Activated naive CD4-positive, alpha-beta T cell treated with anti-CD3 and anti-CD28 coated beads, Interleukin-2, amount 10 ng/mL, durations not matched to agents 7 days and 5 days (primary cell): ENCODE measurements at regions not wholly inside any gene's neighbourhood (a gene's known extent, or its start where the extent isn't known, plus 50 kb on each side); places are given as distances from the start of the nearest gene placed in this dataset.

Experiments used
- CTCF ChIA-PET: fragments of 350-600 bp; sonication (Branson Sonifier 250); formaldehyde crosslinking; loops from one replicate; lab custom pipeline; 2021; ENCODE audit warnings: antibody characterized with exemption; lab: Charles Lee
- DNase-seq: peaks from one replicate; pipeline ENCODE4 v3.0.0-alpha.2; 2020
- H3K27ac Mint-ChIP-seq: one replicate; pipeline ENCODE4 v1.8.0; 2021; ENCODE audit warnings: mild to moderate bottlenecking, moderate library complexity, mixed read lengths
- H3K27me3 Mint-ChIP-seq: one replicate; pipeline ENCODE4 v1.8.0; 2021; ENCODE audit warnings: mild to moderate bottlenecking, mixed read lengths
- H3K36me3 Mint-ChIP-seq: one replicate; pipeline ENCODE4 v1.8.0; 2021; ENCODE audit warnings: mixed read lengths
- H3K4me1 Mint-ChIP-seq: one replicate; pipeline ENCODE4 v1.8.0; 2021; ENCODE audit warnings: mixed read lengths
- H3K4me3 Mint-ChIP-seq: one replicate; pipeline ENCODE4 v1.8.0; 2021; ENCODE audit warnings: mild to moderate bottlenecking, moderate library complexity, mixed read lengths
- H3K9me3 Mint-ChIP-seq: one replicate; pipeline ENCODE4 v1.8.0; 2021; ENCODE audit warnings: mixed read lengths

DNA sequence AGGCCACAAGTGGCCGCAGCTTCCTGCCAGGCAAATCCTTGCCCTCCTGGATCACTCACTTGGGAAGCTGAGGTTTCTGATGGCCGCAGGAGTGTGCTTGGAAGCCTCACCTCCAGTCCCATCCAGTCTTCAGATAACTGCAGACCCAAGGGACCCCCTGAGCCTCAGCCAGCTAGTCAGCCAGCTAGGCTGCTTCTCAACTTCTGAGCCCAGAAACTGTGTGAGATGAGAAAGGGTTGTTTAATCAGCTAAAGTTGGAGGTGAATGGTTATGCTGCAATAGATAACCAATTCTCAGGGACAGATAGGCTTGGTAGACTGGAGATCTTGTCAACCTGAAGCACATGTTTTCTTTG lies 96.9 kb downstream of the THBS2 start:
- Mint-ChIP-seq H3K9me3 (no peaks in the 10 kb centered on the region), H3K27ac (no peak overlapping the region), H3K36me3 (no peaks in the 10 kb centered on the region), H3K27me3 (no peaks in the 10 kb centered on the region), H3K4me1 (no peaks in the 10 kb centered on the region), H3K4me3 (no peak overlapping the region)
- CTCF ChIA-PET: no interaction called here
- no peak for DNase-seq

DNA sequence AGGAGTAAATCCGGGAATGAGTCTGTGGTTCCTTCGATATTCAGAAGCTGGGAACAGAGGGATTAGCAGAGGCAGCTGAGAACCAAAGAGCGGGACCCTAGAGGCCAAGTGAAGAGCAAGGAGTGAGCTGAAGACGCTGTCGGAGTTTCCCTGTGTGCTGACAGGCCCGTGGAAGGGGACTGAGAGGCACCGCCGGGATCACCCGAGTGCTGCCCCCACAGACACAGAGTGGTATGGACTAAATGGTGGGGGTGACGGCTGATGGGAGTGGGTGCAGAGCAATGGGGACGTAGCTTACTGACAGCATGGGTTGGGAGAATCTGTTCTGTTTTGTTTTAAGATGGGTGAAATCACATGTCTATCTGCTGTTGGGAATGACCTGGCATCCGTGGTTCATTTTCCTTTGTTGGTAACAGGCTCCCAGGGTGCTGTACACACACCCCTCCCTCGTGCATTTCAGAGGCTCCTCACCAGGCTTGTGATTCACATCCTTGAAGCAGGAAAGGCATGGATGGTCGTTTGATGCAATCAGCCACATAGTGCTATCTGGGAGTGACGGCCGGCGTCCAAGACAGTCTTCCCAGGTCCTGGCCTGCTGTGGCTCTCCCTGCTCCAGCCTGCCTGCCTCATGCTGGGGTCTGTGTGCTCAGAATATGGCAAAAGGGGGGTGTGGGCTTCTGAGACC lies 97.4 kb downstream of the THBS2 start:
- no peaks in the 10 kb centered on the region for H3K4me1 Mint-ChIP-seq
- H3K27ac Mint-ChIP-seq: no peak overlapping the region
- peaks cover 3% of the 10 kb centered on the region for H3K27me3 Mint-ChIP-seq
- DNase-seq: no peak
- H3K4me3 Mint-ChIP-seq: no peak overlapping the region
- CTCF ChIA-PET: no interaction called here
- H3K9me3 Mint-ChIP-seq: no peaks in the 10 kb centered on the region
- H3K36me3 Mint-ChIP-seq: no peaks in the 10 kb centered on the region

DNA sequence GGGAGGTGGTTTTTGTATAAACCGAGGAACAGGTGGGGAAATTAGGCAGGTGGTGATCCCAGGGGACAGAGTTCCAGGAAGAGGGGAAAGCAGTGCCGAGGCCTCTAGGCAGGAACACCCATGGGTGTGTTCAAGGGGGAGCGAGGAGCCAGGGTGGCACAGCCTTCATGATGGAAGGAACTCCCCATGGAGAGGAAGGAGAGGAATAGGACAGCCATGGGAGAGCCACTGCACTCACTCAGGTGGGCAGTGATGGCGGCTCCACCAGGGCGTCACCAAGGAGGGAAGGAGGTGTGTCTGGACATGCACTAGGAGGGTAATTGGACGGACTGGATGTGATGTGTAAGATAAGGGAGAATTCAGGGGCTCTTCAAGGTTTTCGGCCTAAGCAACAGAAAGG lies 98.2 kb downstream of the THBS2 start:
- CTCF ChIA-PET: no interaction called here

DNA sequence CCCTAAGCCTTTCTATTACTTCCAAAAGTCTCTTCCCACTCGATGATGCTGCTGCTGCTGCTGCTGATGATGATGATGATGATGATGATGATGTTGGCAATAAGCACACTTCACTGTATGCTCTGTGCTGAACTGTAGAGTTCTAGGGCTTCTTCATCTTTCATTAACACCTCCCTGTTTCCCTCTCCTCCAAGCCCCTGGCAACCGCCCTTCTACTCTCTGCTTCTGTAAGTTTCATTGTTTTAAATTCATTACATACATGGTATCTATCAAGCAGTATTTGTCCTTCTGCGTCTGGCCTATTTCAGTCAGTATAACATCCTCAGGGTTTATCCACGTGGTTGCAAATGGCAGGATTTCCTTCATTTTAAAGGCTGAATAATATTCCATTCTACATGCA lies 100.2 kb downstream of the THBS2 start:
- no peaks in the 10 kb centered on the region for H3K4me1 Mint-ChIP-seq
- no peak for DNase-seq
- no peaks in the 10 kb centered on the region for H3K36me3 Mint-ChIP-seq
- H3K27ac Mint-ChIP-seq: no peak overlapping the region
- H3K4me3 Mint-ChIP-seq: no peak overlapping the region
- peaks cover 2% of the 10 kb centered on the region for H3K9me3 Mint-ChIP-seq
- peaks cover 4% of the 10 kb centered on the region for H3K27me3 Mint-ChIP-seq
- CTCF ChIA-PET: no interaction called here

More for the DNA sequence above, 98.2 kb downstream of the THBS2 start:
- Mint-ChIP-seq H3K9me3 (no peaks in the 10 kb centered on the region), H3K36me3 (no peaks in the 10 kb centered on the region), H3K27me3 (peaks cover 4% of the 10 kb centered on the region), H3K27ac (no peak overlapping the region), H3K4me3 (no peak overlapping the region), H3K4me1 (no peaks in the 10 kb centered on the region)
- DNase-seq: no peak

DNA sequence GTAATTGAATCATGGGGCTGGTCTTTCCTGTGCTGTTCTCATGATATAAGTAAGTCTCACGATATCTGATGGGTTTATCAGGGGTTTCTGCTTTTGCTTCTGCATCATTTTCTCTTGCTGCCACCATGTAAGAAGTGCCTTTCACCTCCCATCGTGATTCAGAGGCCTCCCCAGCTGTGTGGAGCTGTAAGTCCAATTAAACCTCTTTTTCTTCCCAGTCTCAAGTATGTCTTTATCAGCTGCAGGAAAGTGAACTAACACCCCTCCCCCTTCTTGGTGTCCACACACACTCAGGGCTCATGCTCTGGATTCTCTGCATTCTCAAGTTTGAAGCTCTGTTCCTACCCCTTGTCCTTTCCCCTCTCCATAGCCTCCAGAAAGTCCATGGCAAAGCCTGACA lies 107.1 kb downstream of the THBS2 start:
- no peak for DNase-seq
- Mint-ChIP-seq H3K4me1 (no peaks in the 10 kb centered on the region), H3K36me3 (no peaks in the 10 kb centered on the region), H3K27ac (no peak overlapping the region), H3K27me3 (peaks cover 8% of the 10 kb centered on the region), H3K9me3 (peaks cover 2% of the 10 kb centered on the region), H3K4me3 (no peak overlapping the region)
- CTCF ChIA-PET: no interaction called here

DNA sequence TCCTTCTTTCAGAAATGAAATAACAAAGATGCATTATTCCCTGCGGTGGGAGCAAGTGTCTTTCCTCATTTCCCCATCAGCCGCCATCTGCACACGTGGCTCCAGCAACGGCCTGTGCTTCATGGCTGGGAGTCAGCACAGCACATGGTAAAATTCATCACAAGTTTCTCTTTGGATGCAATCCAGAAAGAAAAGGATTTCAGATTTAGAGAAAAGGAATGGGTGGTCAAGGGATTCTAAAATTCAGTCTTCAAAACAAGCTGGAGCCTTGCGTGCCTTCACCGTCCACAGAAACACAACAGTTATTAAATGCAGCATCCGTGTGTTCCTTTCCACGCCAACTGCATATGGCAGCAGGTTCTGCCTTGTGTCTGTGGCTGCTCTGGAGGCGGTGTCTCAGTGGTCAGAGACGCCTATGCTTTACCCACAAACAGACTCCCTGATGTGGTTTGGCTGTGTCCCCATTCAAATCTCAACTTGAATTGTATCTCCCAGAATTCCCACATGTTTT lies 107.6 kb downstream of the THBS2 start:
- Mint-ChIP-seq H3K27me3 (peaks cover 5% of the 10 kb centered on the region), H3K4me3 (no peak overlapping the region), H3K9me3 (peaks cover 2% of the 10 kb centered on the region), H3K27ac (no peak overlapping the region), H3K36me3 (no peaks in the 10 kb centered on the region), H3K4me1 (no peaks in the 10 kb centered on the region)
- DNase-seq: no peak
- CTCF ChIA-PET: no interaction called here

DNA sequence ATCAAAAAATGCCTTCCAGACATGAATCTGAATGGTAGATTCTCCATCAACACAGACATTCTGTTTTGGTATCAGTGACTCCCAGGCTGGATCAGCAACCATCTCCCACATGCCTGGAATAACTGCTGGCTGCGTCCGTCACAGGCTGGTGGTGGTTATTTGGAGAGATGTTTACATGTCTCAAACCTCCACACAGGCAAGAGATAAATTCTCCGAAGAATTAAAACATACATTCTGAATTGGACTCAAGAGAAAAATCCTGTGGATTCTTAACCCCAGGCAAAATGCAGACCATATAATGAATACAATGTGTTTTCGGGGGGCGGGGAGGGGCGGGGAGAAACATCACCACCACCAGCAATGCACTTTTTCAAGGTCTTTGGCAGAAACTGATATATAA lies 108.2 kb downstream of the THBS2 start:
- Mint-ChIP-seq H3K4me1 (no peaks in the 10 kb centered on the region), H3K27ac (no peak overlapping the region), H3K36me3 (no peaks in the 10 kb centered on the region), H3K4me3 (no peak overlapping the region), H3K27me3 (peaks cover 5% of the 10 kb centered on the region), H3K9me3 (peaks cover 2% of the 10 kb centered on the region)
- no peak for DNase-seq
- CTCF ChIA-PET: no interaction called here

DNA sequence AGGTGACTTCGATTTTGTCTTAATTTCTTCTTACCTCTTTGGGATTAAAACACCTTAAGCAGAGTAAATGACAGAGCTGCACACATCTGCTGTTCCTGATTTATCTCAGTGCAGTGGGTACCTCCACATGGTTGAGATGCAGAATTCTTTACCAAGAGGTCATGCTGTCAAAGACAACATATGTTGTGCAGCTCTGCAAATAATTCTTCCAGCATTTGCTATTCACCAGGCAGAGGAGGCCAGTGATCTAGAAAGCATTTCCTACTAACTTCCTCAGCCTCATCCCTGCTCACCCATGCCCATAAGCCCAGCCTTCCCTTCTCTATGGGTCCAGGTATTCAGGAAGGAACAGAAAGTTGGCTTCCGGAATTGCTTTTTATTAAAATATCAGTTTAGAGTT lies 109.3 kb downstream of the THBS2 start:
- Mint-ChIP-seq H3K4me1 (no peaks in the 10 kb centered on the region), H3K27me3 (peaks cover 5% of the 10 kb centered on the region), H3K36me3 (no peaks in the 10 kb centered on the region), H3K9me3 (peaks cover 2% of the 10 kb centered on the region), H3K27ac (no peak overlapping the region), H3K4me3 (no peak overlapping the region)
- CTCF ChIA-PET: no interaction called here
- DNase-seq: no peak

DNA sequence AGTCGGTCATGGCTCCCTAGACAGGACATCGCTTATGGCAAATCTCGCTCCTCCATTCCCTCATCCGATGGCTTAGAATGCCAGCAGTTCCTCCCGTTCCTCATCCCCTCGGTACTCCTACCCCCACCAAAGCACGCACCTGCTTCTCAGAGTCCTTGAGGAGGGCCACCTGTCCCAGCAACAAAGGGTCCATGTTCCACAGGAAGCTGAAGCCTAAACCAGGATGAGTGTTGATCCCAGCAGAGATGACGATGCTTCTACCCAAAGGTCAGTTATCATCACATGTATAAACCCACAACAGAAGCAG lies 111.2 kb downstream of the THBS2 start:
- H3K36me3 Mint-ChIP-seq: no peaks in the 10 kb centered on the region
- CTCF ChIA-PET: no interaction called here
- no peak overlapping the region for H3K27ac Mint-ChIP-seq
- H3K4me1 Mint-ChIP-seq: no peaks in the 10 kb centered on the region
- no peak for DNase-seq
- no peaks in the 10 kb centered on the region for H3K9me3 Mint-ChIP-seq
- H3K4me3 Mint-ChIP-seq: no peak overlapping the region
- H3K27me3 Mint-ChIP-seq: peaks cover 5% of the 10 kb centered on the region

DNA sequence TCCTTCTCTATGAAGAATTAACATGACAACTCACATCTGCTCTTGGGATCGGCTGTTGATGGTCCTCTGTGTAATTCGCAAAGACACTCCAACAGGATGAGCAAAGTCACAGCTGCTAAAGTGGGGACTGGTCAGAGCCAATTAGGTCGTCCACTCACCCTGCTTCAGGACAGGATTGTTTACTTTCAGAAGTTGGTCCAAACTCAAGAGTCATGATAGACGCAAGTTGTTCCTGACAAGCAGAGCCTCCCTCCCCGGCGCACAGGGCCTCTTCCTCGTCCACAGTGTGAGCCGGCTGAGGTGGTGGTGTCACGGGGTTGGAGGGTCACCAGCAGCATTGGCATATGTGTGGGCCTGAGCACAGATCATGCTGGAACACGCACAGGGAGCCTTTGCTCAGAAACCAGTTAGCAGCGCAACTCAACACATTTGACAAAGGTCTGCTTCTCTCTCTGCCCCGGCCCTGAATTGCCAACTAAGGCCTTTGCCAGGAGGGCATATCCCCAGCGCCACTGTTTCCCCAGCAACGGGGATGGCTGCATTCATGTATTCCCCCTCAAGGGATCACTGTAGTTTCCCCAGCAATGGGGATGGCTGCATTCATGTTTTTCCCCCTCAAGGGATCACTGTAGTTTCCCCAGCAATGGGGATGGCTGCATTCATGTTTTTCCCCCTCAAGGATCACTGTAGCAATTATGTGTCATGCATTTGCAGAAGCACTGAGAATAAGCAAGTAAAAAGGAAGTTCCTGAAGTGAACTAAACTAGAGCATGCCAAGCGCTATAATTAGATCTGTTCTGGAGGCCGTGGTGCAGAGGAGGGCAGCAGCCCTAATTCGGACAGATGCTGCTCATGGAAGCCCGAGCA lies 111.7 kb downstream of the THBS2 start:
- Mint-ChIP-seq H3K36me3 (no peaks in the 10 kb centered on the region), H3K4me3 (no peak overlapping the region), H3K27me3 (peaks cover 5% of the 10 kb centered on the region), H3K4me1 (no peaks in the 10 kb centered on the region), H3K27ac (no peak overlapping the region), H3K9me3 (no peaks in the 10 kb centered on the region)
- no peak for DNase-seq
- CTCF ChIA-PET: no interaction called here

DNA sequence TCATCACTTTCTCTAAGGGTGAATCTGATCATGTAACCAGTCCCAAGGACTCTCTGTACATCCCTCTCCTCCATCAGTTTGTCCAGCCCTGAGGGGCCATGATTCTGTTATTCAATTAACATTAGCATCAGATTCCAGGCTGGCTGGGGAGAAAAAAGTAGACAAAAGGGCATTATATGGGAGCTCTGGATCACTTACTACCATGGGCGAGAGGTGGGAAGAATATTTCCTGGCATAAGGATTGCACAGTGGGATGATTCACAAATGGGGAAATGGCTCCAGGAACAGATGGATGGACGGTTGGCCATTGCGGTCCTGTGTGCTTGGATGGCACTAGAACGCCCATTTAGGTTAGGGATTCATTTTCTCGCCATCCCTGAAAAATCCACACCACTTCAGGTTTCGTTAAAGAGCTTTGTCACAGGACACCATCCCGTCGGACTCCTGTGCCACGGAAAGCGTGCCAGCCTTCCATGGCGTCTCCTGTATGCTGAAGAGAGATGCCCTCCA lies 112.6 kb downstream of the THBS2 start:
- no peaks in the 10 kb centered on the region for H3K27me3 Mint-ChIP-seq
- no peaks in the 10 kb centered on the region for H3K36me3 Mint-ChIP-seq
- H3K4me3 Mint-ChIP-seq: no peak overlapping the region
- no peaks in the 10 kb centered on the region for H3K9me3 Mint-ChIP-seq
- H3K27ac Mint-ChIP-seq: no peak overlapping the region
- H3K4me1 Mint-ChIP-seq: no peaks in the 10 kb centered on the region
- CTCF ChIA-PET: no interaction called here
- no peak for DNase-seq

DNA sequence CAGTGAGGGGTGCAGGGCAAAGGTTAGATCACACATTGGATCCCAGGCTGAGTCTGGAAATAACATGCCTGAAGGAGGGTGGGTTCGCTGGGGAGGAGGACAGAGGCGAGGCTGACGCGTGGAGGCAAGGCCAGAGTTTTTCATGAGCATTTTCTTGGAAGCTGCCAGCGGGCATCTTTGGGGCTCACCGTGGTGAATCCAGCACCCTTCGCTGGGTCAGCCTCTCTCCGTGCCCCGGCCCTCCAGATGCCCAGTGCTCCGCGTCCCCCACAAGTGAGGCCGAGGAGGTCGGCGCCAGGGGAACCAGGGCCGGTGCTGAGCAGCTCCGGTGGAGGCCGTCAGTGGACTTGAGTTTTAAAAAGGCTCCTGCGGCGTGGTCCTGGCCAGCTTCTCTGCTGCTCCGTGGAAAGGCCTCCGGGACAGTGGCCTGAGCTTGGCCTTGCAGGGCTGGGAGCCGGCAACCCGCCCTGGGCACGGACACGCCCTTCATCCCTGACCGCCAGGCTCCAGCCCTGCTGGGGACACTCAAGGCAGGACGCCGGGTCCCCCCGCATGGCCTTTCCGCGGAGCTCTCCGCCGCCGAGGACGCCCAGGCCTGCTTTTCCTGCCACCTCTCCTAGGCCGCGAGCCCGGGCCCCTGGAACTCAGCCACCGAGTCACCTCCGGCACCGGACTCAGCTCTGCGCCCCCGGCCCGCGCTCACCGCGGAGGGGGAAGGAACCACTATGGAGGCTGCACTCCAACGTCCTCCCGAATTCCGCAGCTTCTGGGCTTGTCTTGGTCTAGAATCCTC lies 114.3 kb downstream of the THBS2 start:
- DNase-seq: no peak
- H3K36me3 Mint-ChIP-seq: no peaks in the 10 kb centered on the region
- no peak overlapping the region for H3K27ac Mint-ChIP-seq
- H3K9me3 Mint-ChIP-seq: no peaks in the 10 kb centered on the region
- CTCF ChIA-PET: no interaction called here
- no peaks in the 10 kb centered on the region for H3K4me1 Mint-ChIP-seq
- H3K27me3 Mint-ChIP-seq: peaks cover 4% of the 10 kb centered on the region
- no peak overlapping the region for H3K4me3 Mint-ChIP-seq

DNA sequence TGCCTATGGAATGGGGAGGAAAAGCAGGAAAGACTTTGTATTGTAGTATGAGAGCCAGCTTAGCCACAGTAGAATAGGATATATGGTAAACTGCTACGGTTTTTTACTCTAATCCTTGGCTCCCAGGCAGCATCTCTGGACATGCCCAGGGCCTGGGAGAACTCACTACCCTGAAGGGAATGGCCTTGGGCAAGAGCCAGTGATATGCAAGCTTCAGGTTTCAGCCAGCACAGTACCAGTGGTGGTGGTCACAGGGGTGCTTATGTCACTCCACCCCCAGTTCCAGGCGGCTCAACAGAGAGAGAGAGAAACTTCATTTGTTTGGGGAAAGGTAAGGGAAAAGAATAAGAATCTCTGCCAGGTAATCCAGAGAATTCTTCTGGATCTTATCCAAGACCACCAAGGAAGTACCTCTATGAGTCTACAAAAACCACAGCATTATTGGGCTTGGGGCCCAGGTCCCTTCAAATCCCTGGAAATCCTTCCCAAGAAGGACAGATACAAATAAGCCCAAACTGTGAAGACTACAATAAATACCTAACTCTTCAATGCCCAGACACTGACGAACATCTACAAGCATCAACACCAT lies 121.2 kb downstream of the THBS2 start:
- no peak for DNase-seq
- CTCF ChIA-PET: no interaction called here
- Mint-ChIP-seq H3K27ac (no peak overlapping the region), H3K9me3 (no peaks in the 10 kb centered on the region), H3K4me1 (no peaks in the 10 kb centered on the region), H3K27me3 (peaks cover 4% of the 10 kb centered on the region), H3K36me3 (no peaks in the 10 kb centered on the region), H3K4me3 (no peak overlapping the region)

DNA sequence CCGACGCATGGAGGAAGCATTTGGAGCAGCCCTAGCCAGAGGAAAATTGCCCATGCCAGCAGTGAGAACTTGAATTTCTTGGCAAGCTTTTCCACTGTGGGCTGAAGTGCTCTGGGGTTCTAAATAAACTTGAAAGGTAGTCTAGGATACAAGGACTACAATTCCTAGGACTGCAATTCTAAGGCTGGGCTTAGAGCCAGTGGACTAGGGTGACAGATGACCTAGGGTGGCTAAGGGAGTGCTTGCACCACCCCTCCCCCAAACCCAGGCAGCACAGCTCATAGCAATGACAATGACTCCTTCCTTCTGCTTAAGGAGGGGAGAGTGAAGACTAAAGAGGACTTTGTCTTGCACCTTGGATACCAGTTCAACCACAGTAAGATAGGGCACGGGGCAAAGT lies 122.3 kb downstream of the THBS2 start:
- no peak overlapping the region for H3K4me3 Mint-ChIP-seq
- H3K9me3 Mint-ChIP-seq: no peaks in the 10 kb centered on the region
- CTCF ChIA-PET: no interaction called here
- H3K27ac Mint-ChIP-seq: no peak overlapping the region
- H3K27me3 Mint-ChIP-seq: peaks cover 4% of the 10 kb centered on the region
- no peaks in the 10 kb centered on the region for H3K36me3 Mint-ChIP-seq
- no peak for DNase-seq
- H3K4me1 Mint-ChIP-seq: no peaks in the 10 kb centered on the region
